CD4-positive, alpha-beta T cell treated with Interferon gamma for 1 hour (primary cell): ENCODE measurements at regions not wholly inside any gene's neighbourhood (a gene's known extent, or its start where the extent isn't known, plus 50 kb on each side); places are given as distances from the start of the nearest gene placed in this dataset.
A peak's percentile ranks its signal among the peaks of the same experiment; 100 is the strongest.

Source experiments
- DNase-seq: peaks from one replicate; pipeline ENCODE4 v3.0.0-alpha.2; 2020

- no peak for DNase-seq
Observed at GRCh38 chr5:61623401-61624069, 291.5 kb downstream of the ZSWIM6 start.

DNA sequence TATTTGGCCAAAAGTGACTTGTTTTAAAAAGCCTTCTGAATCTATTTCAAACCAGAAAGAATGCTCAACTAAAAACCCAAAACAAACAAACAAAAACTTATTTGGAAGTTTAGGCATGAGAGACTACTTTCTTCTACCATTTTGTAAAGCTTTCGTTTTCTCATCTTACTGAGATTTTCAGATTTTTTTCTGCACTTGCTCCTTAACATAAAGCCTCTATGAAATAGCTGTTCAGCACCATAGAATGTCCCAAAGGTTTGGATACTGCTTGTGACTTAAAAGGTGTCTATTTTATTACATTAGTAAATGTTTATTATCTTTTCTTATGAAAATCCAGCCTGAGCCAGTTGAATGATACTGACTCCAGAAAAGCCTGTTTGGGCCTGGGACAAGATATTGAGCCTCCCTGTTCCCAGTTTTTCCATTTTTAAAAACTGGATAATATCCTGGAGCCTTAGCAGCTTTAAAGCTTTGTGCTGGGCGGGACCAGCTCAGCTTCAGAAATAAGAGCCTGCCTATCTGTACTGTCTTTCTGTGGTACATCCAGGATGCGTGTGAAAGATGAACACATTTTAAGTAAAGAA lies 292.6 kb downstream of the ZSWIM6 start:
- no peak for DNase-seq

GRCh38 chr5:61625137-61625561 lies 293.1 kb downstream of the ZSWIM6 start:
- no peak for DNase-seq

DNA sequence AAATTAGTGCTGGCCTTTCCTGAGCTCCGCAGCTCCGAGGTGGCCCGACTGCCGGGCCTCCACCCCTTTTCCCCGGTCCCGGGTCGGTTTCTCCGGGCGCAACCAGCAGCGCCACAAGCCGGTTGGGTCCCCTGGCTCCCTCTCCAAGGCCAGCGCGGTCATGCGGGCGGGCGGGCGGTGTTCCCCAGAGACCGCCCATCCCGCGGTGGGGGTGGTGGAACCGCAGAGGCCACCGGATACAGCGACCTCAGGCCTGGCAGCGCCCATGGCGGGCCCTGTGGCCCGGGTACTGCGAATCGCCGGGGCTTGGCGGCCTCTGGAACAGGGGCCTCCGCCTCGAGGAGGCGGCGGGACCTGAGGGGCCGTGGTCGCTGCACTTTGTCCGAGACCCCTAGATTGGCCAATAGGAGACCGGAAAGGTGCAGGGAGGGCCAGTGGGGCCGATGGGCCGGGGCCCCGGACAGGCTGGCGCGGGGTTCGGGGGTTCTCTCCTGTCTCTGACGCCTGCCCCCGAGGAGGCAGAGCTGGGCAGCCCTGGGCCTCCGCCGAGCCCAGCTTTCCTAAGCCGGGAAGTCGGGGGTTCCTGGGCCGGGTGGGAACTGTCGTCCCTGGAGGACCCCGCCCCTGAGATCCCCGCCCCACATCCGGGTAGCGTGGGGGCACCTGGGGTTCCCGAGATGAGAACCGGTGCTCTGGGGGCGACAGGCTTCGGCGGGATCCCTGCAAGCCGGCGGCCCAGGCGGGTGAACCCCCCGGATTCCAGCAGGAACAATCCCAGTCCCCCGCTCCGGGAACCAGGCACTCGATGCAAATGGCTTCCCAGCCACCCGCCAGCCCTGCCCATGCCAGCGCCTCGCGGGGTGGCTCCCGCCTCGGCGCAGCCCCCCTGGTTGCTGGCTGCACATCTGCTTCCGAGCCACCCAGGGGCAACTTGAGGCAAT lies 293.9 kb downstream of the ZSWIM6 start:
- DNase-seq: peak; percentile 41

- no peak for DNase-seq
Observed at GRCh38 chr5:61626639-61627282, 294.7 kb downstream of the ZSWIM6 start.

GRCh38 chr5:61627531-61627930 lies 295.5 kb downstream of the ZSWIM6 start:
- no peak for DNase-seq

- DNase-seq: no peak
Observed at GRCh38 chr5:61630908-61631307, 298.9 kb downstream of the ZSWIM6 start.

GRCh38 chr5:61631438-61631941 lies 299.4 kb downstream of the ZSWIM6 start:
- no peak for DNase-seq

DNA sequence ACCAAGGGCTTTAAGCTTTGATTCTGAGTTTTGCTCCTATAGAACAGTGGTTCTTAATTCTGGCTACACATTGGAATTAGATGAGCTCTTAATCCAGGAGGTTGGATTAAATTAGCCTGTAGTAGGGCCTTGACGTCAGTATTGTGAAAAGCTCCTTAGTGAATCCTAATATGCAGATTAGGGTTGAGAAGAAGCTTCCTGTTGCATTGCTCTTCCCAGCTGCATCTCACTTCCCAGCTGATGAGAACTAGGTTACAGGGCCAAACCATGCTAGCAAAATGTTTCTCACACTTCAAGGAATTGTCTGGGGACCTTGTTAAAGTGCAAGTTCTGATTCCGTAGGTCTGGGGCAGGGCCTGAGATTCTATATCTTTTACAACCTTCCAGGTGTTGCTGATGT lies 300.0 kb downstream of the ZSWIM6 start:
- DNase-seq: no peak

- DNase-seq: no peak
Observed at GRCh38 chr5:61635271-61635670, 303.2 kb downstream of the ZSWIM6 start.

- DNase-seq: no peak
Observed at GRCh38 chr5:61637566-61637965, 305.5 kb downstream of the ZSWIM6 start.

GRCh38 chr5:61638476-61638875 lies 306.4 kb downstream of the ZSWIM6 start:
- no peak for DNase-seq

DNA sequence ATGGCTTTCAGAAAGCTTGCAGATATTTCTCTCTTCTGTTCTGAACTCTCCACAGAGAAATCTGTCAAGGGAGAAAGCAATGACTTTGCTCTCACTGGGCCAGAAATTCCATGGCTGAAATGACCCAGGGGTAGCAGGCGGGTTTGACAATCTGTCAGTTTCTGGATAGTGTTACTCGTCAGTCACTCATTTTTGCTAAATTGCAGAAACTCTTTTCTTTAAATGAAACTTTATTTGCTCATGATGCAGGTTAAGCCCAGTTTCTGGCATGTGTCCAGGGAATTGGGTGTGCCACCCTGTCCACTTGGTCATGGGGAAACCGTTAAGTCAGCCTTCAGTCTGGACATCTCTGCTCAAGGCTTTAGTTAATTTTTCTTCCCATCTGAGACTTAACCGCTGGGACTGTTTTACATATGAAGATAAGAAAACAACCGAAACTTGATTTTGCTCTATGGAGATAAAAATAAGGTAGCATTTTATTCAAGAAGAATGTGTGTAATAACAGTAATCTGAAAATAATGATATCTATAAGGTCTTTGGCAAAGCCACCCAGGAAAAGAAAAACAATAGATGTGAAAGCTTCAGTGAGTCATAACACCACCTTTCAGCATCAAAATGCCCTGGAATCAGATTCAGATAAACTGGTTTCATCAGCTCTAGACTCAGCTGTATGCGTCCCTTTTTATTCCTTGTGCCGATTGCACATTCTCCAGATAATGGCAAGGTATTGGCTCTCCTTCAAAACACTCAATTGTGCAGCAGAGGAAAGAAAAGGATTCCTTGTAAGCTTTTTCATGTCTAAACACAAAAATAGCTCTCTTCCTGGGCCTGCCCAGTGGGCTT lies 308.3 kb downstream of the ZSWIM6 start:
- no peak for DNase-seq

- no peak for DNase-seq
Observed at GRCh38 chr5:61641748-61642565, 309.9 kb downstream of the ZSWIM6 start.

DNA sequence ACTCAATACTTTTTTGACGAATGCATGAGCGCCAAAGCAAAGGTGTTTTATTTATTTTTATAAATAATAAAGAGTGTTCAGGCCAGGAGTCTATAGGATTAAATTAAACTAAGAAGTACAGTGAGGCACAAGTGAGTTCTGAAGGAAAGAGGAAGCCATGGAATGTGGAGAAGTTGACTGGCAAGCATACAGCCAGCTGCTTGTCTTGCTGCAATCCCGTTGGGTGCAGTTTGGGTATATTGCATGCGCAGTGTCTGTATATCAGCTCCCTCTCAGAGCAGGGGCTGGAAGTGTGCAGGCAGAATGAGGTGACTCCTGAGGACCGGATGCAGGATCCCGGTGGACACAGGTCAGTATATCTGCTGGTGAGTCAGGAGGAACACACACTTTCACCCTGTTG lies 315.6 kb downstream of the ZSWIM6 start:
- DNase-seq: no peak

GRCh38 chr5:61649231-61649630 lies 317.2 kb downstream of the ZSWIM6 start:
- no peak for DNase-seq

GRCh38 chr5:61649971-61650370 lies 317.9 kb downstream of the ZSWIM6 start:
- no peak for DNase-seq

GRCh38 chr5:61650661-61651060 lies 318.6 kb downstream of the ZSWIM6 start:
- no peak for DNase-seq

DNA sequence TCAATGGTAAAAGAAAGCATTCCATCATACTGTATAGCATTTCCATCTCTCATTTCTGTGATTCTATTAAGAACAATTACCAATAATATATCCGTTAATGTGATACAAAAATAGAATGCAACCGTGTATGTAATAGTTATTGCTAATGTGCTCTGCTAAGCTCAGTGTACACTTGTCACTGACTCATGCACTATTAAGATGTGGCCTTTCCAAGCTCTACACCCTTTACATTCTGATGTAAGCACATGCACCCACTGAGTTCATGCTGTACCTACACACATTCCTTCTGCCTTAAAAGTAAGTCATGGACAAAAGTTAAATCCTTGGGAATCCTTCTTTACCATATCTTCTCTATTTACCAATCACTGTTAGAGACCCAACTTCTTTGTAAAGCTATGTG lies 319.1 kb downstream of the ZSWIM6 start:
- DNase-seq: no peak

GRCh38 chr5:61652916-61653315 lies 320.9 kb downstream of the ZSWIM6 start:
- no peak for DNase-seq
